DMS79 (cell line): ENCODE measurements at regions not wholly inside any gene's neighbourhood (a gene's known extent, or its start where the extent isn't known, plus 50 kb on each side); places are given as distances from the start of the nearest gene placed in this dataset.

ENCODE experiments used
- DNase-seq: peaks from one replicate; lab custom pipeline; 2025; lab: John Stamatoyannopoulos, UW

DNA sequence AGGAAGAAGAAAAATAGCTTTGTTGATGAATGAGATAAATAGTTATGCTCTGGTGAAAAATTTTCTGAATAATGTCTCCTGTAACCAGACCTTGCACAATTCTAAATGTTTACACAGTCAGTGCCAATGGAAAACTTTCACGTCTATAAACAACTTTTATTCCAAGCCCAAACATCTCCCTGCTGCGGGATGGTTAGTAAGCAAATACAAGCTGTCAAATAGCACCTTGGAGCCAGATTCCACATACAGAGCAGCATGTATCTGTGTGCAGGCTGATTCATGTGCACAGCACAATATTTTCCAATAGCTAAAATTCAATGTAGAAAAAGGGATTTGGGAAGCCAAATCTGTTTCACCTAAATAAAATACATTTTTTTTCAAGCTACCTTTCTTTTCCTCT, 813.3 kb downstream of the HACE1 start:
- DNase-seq = no peak

- no peak for DNase-seq
These were observed 828.4 kb downstream of the HACE1 start for GRCh38 chr6:104031346-104031745.

- DNase-seq = no peak
These were observed 837.6 kb downstream of the HACE1 start for GRCh38 chr6:104022126-104022525.

- no peak for DNase-seq
These were observed 840.5 kb downstream of the HACE1 start for GRCh38 chr6:104019075-104019753.

DNA sequence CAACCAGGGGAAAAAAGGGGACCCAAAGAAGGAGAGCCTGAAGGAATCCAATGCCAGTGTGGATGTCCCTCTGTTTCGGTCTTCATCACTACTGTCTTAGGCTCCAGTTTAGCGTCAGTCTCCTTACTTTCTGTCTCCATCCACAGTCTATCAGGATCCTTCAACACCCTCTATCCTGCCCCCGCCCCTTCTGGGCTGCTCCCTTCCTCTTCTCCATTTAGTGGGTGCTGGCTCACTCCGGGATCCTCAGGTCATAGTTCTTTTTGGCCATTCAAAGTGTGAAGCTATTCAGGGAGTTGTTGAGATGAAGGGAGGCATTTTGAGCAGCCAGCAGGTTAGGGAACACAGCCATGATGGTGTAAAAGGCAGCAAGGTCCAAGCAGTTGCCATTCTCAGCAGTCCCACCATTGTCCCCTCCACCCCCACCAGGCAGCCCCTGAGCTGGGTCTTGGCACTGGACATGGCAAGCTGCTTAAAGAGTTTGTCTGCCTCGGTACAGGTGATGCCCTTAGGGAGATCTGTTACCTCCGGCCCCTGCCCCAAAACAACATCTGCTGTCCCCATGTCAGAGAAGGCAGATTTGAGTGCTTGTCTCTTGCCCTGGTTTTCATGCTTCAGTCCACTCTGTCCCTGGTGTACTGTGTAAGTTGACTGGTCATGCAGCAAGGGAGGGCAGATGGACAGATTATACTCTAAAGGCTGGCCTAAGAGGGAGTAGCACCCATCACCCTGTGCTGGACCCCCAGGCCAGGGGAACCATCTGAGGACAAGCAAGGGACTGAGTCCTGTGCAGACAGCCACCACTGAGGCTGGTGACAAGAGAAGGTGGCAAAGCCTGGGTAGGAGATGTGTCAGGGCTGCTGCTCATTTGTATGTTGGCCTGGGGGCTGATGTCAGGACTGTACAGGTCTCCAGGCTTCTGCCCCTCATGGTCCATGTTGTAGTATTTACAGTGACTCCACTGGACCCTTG, 842.0 kb downstream of the HACE1 start:
- no peak for DNase-seq

DNA sequence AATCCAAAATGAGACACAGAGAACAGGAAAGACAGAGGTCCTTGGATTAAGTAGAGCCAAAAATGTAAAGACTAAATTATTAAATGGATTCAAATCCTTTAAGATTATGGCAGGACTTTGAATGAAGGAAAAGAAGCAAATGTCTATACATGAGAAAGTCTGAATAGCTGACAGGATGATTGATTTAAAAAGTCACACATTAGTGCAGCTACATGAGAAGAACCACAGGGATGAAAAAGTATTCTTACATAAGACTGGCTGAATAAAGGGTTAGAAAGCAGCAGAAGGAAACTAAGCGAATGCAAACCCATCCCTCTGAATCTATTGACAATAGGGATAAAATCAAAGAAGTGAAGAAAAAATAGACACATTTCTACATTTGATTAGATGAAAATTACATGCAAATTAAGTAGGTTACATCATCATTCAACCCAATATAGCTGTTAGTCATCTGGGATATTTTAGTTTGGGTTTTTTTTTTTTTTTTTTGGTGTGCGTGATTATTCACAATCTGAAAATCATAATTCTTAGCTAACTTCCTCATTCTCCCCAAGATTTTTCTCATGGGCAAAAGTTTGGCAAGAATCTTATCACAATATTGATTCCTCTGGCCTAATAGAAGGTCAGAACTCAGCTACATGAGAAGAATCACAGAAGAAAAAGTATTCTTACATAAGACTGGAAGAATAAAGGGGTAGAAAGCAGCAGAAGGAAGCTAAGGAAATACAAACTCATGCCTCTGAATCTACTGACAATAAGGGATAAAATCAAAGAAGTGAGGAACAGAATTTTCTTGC, 845.4 kb downstream of the HACE1 start:
- no peak for DNase-seq

GRCh38 chr6:104013312-104013971, 846.3 kb downstream of the HACE1 start:
- no peak for DNase-seq

- no peak for DNase-seq
These were observed 848.8 kb downstream of the HACE1 start for GRCh38 chr6:104010897-104011296.

GRCh38 chr6:104003803-104004516, 855.8 kb downstream of the HACE1 start:
- DNase-seq = no peak

DNA sequence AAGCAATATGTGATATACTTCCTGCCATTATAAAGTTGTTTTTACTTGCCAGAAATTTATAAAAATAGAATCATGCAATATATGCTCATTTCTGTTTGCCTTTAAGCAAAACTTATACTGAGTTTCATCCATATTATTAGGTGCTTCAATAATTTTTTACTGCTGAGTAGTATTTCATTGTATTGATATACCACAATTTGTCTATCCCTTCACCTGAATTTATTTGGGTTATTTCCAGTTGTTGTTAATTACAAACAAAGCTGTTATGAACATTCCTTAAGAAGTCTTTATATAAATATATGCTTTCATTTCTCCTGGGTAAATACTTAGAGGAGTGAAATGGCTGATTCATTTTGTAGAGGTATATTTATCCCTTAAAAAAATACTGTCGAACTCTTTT, 864.1 kb downstream of the HACE1 start:
- DNase-seq = no peak

DNA sequence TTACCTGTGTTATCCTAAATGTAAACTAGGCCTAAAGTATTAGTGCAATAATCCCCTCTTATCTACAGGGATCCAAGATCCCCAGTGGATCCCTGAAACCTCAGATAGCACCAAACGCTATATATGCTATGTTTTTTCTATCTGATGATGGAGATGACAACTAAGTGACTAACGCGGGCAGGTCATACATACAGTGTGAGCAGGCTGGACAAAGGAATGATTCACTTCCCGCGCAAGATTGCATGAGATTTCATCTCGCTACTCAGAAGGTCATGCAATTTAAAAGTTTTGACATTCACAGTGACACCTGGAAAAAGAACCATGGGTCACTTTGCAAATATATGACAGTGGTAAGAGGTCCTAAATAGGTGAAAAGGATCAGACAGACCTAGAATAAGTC, 875.9 kb downstream of the HACE1 start:
- no peak for DNase-seq

GRCh38 chr6:103983011-103983410, 876.7 kb downstream of the HACE1 start:
- DNase-seq = no peak

DNA sequence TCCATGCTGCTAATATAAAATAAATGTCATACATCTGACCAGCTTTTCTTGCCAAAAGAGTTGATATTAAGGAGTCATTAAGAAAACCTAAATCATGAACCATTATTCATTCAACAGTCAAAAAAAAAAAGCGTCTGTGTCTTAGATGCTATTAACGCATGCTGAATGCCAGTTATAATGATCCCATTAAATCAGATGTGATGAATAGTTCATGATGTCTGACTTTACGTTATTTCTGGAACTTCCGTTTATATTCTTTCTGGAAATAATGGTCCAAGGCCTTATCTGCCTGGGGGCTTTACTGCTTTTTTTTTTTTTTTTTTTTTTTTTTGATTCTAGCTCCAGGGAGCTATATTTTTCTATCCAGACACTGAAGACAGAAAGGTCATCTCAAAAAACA, 877.1 kb downstream of the HACE1 start:
- no peak for DNase-seq

- no peak for DNase-seq
These were observed 880.4 kb downstream of the HACE1 start for GRCh38 chr6:103979308-103979707.

DNA sequence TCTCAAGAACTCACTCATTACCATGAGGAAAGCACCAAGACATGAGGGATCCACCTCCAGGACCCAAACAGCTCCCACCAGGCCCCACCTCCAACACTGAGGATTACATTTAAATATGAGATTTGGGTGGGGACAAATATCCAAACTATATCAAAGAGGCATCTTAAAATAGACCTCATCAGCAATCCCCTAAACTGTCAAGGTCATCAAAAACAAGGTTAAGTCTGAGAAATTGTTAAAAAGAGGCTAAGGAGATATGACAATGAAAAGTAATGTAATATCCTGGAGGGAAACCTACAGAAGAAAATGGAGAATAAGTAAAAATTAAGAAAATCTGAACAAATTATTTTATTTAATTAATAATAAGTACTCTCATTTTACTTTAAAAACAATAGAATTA, 922.3 kb downstream of the HACE1 start:
- no peak for DNase-seq

GRCh38 chr6:103925317-103925716, 934.4 kb downstream of the HACE1 start:
- DNase-seq = peak; percentile 98

- no peak for DNase-seq
These were observed 949.7 kb downstream of the HACE1 start for GRCh38 chr6:103910018-103910417.

DNA sequence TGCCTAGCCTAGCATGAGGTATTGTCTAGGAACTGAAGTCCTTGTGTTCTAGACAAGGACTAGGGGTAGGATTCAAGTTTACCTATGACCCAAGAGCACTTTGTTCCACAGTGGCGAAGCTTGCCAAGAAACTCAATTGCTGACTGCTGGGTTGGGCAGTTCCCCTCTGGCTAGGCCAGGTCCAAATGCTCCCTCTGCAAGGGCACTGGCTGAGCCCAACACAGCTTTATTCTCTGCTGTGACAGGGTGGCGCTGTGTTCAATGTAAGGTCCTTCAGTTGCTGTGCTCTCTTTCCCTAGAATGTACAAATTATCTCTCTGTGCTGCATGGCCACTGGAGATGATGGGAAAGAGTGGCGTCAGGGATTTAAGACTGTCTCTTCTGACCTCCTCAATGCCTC, 950.8 kb downstream of the HACE1 start:
- DNase-seq = no peak

DNA sequence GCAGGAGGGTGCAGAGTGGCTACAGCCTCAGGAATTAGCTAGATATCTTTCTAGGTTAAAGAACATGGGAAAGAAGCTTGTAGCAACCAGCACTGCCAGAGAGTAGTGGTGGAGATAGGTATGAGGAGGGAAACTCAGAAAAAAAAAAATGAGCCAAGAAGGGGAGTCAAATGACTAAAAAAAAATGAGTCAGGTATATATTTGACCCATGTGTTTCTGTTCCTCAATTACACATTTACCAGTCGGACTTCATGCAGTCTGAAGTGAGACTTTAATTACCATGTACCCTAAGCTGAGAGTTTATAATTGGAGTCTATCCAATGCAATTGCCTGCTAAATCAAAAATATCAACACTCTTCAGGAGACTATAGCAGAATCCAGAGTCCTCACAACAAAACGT, 964.6 kb downstream of the HACE1 start:
- DNase-seq = no peak

DNA sequence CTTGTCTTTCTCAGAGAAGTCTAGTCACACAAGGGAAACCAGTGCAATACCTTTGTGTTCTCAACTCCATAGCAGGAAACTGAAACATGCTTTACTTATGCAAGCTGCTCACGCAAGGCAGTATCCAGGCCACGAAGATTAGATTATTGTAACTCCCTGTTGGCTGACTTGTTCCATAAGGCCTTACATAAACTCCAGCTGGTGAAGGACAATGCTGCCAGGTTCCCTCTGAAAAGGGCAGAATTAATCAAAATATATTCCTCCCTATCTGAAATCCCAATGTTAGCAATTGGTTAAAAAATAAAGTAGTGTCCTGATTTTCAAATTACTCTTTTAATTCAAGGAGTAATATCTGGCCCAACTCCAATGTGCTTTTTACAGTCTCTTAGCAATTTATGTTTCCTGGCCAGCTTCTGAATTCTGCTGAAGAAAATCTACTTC, 966.6 kb downstream of the HACE1 start:
- DNase-seq = no peak

DNA sequence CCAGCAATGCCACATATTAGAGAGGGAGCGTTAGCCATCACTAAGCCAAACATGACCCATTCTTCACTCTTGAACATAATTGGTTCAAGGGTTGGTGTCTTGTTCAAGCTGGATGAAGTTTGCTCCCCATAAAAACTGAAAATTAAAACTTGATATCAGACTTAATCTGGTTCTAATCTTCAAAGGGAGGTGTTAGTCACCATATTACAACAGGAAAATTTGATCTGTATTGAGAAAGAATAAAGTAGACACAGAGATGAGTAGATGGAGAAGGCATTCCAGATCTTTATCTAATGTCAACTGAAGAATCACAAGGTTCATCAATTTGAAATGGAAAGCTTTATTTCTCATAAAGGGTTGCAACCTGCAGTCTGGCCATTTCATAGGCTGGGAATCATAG, 972.8 kb downstream of the HACE1 start:
- no peak for DNase-seq
